NOMO-1 treated with dmso at 0.1 percent for 144 hours (cell line): ENCODE measurements at regions not wholly inside any gene's neighbourhood (a gene's known extent, or its start where the extent isn't known, plus 50 kb on each side); places are given as distances from the start of the nearest gene placed in this dataset.

ENCODE experiments used
- DNase-seq: peaks from one replicate; lab custom pipeline; 2025; ENCODE audit not compliant: unreplicated experiment; lab: John Stamatoyannopoulos, UW

GRCh38 chr16:55041540-55042234 is 111.0 kb downstream of the IRX5 start:
- no peak for DNase-seq

DNA sequence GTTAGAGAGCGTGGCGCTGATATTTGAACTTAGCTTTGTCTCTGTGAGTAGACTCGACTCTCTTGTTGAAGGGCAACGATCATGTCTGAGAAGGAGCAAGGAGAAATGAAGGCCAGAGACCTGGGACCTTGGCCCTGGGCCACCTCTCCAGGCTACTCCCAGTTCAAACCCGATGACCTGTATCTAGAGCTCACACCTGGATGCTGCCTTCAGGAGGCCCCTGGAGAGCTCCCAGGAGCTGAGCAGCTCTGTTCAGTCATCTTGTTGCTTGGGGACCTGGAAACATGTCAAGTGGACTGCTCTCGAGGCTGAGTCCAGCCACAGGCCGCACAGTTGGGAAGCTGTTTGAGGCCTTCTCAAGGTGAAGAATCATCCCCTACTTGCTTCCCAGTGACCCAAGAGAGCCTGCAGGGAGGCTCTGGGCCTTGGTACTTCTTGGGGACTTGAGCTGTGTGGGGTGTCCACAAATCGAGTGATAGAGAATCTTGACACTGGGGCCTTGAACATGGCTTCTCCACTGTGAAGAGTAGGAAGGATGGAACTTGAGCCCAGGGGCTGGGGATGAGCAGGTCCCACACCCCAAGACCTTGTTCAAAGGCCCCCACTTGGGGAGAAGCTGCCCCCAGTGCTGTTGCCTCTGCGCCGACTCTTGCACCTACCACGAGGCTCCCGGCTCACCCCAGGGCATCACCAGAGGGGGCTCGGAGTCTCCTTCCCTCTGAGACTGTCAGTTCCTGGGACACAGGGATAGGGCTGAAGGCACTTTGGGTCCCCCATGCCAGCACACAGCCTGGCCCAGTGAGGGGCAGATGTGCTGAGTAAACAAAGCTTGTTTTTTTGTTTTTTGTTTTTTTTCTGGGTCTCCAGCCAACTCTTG is 112.1 kb downstream of the IRX5 start:
- no peak for DNase-seq

GRCh38 chr16:55043499-55043898 is 112.8 kb downstream of the IRX5 start:
- DNase-seq, result no peak

- no peak for DNase-seq
Measured at GRCh38 chr16:55044201-55044975, 113.7 kb downstream of the IRX5 start.

DNA sequence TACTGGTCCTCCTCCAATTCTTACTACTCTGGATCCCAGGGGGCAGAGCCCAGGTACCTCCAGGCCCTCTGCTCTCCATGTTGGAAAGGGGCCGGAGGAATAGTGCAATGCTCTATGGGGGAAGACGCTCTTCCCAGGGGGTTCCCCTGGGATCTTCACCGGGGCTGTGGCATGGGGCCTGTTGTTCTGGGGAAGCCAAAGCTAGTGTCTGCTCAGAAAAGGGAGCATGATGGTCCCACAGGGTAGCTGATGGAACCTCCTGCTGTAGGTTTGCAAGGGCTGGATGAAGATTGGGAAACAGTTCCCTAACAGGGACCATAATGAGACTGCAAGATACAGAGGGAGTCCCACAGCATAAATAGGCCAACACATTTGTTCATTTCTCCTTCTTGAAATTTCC is 114.7 kb downstream of the IRX5 start:
- DNase-seq, result no peak

- DNase-seq, result no peak
Measured at GRCh38 chr16:55045756-55046460, 115.2 kb downstream of the IRX5 start.

DNA sequence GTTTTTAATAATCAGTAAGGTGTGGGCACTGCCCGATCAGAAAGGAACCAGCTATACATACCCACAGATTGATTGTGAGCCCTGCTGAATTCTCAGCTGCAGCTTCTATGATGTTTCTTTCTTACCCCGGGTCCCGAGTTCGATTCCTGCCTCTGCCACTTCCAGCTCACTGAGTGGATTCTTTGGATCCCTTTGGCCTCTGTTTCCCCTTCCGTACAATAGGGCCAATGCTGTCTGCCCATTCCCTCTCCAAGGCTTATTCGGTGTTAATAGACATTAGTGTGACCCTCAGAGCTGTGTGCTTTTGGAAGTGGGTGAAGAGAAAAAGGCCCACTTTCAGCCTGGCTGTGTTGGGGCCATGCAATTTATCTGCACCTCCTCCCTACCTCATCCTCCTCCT is 115.8 kb downstream of the IRX5 start:
- no peak for DNase-seq

- DNase-seq, result no peak
Measured at GRCh38 chr16:55046916-55047315, 116.3 kb downstream of the IRX5 start.

- DNase-seq, result no peak
Measured at GRCh38 chr16:55047331-55047730, 116.7 kb downstream of the IRX5 start.

DNA sequence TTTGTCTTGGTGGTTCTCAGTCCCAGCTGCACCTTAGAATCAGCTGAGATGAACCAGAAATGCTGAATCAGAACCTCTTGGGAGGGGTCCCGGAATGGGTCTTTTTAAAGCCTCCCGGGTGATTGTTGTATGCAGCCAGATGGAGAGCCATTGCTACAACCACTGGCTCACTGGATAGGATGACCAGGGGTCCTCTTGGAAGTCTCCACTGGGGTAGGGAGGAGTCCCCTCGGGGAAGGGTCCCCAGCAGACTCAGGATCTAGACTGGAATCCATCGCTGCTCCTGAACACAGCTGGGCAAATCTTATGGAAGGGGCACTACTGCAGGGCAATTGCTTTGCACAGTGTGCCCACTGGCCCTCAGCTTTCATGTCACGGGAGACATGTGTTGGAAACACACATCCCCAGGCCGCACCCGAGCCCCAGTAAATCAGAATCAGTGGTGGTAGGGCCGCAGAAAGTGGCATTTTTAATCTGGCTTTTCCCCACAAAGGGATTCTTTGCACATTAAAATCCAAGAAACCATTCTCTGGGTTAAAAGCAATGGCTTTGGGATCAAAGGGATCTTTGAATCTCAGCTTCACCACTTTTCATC is 117.3 kb downstream of the IRX5 start:
- DNase-seq, result no peak

DNA sequence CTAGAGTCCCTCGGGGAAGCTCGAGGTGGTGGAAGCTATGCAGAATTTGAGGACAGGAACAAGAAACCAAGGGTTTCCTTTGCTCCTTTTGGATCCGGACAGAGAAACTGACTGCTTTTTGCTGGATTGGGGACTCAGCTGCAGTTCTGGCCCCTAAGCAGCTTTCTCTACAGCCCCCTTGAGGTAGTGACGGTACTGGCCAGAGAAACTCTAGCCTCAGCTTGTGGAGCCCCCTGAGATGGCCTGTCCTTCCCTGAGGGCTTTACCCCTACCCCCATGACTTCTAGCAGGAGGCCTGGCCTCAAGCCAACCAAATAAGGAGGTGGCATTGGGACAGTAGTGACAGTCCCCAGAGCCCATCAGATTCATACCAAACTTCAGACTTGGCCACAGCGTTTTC is 118.1 kb downstream of the IRX5 start:
- no peak for DNase-seq

DNA sequence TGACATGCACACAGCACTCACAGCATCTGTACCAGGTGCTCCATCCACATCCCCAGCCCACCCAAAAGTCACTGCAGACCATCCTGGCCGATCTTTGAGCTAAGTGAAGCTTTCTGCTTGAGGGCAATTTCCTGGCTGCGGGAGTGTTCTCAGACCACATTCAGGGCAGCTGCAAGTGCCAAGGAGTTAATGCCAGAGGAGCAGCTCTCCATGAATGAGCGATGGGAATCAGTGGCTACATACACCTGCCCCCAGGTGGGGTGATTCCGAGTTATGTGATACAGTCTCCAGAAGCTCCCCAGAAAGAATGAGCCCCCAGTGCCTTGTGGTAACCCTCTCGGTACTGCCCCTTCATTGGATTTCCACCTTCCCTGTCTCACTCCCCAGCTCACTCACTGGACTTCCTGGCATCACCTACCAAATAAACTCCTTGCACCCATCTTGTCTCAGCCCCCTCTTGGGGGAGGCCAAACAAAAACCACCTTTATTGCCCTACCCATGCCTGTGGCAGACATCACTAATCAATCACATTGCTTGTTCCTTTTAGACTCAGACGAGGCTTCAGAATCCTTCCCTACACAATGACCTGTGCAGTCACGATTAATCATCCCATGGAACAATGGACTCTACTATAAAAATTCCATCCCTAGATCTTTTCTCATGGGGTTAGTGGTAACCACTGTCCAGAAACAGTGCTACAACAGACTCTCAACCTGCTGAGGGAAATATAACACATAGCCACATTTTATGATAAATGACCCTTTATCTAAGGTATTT is 121.1 kb downstream of the IRX5 start:
- no peak for DNase-seq

- no peak for DNase-seq
Measured at GRCh38 chr16:55052348-55052734, 121.7 kb downstream of the IRX5 start.

DNA sequence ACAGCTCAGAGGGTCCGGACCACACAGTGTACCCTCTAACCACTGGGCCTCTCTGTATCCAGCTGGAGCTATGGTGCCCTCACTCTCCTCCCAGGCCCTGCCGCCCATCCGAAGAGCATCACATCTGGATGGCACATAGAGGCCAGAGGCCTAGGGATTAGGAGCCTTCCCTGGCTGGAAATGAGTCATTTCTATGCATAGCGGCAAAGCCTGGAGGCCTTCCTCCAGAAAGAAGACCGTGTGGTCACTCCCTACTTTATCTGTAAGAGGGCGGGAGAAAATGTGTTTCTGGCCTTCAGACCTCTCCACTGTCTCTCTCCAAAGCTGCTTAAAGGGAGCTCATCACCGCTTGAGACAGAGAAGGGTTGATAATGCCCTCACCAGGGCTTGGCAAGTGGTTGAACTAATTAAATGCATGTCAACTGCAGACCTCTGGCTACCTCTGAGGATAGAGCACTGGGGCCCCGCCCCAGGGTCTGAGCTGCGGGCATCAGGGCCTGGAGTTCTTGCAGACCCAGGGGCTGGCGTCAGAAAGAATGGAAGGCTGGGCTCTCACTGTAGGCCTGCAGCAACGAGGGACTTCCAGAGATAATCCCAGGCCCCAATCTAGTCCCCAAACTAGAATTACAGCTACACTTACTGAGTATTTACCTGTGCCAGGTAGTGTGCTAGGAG is 122.2 kb downstream of the IRX5 start:
- no peak for DNase-seq

GRCh38 chr16:55055262-55055661 is 124.6 kb downstream of the IRX5 start:
- DNase-seq, result no peak

DNA sequence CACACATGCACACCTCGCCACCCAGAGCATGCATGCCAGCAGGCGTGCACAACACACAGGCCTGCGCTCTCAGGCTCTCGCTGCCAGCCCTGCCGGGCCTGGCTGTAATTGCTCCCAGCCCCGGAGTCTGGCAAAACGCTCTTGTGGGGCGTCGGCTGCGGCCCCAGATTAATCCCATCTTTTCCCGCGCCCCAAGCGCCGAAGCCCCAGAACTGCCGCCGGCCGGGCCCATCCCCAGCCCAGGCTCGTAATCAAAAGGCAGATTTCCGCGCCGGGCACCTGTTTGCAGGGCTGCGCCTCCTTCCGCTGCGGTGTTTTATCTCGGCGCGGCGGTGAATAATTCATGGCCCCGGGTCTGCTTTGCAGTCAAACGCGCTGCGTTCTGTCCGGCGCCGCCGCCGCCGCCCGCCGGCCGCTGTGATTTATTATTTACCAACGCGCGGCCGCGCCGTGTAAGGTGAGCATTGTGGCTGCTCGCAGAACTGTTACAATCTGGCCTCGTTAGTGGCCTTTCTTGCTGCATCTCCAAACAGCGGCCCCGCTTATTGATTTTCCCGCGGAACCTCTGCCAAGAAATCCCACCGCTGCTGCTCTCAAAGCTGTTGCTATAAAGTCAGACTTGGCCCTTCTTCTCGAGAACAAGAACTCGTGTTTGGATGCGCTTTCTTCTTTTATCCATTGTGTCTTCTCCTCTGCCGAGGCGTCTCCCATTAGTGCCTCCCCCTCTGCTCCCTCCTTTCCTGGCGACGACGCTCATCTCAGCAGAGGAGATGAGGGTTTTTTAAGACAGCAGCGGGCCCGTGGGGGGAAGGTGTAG is 126.1 kb downstream of the IRX5 start:
- no peak for DNase-seq

DNA sequence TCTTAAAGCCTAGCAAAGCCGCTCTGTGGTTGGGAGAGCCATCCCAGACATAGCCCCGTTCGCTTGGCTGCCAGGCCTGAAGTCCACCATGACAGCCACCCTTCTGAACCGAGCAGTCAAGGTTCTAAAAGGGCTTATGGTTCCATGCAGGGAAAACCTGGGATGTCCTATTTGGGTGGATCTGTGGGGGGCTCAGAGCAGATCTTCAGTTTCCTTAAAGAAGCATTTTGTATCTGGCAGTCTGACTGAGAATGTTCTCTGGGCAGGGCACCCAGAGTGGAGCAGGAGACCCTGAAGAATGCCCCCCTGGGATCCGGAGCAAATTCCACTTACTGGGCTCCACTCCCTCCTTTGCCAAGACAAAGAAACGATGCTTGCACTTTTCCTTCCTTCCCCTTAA is 127.2 kb downstream of the IRX5 start:
- DNase-seq, result no peak

GRCh38 chr16:55058576-55058975 is 127.9 kb downstream of the IRX5 start:
- DNase-seq, result no peak

DNA sequence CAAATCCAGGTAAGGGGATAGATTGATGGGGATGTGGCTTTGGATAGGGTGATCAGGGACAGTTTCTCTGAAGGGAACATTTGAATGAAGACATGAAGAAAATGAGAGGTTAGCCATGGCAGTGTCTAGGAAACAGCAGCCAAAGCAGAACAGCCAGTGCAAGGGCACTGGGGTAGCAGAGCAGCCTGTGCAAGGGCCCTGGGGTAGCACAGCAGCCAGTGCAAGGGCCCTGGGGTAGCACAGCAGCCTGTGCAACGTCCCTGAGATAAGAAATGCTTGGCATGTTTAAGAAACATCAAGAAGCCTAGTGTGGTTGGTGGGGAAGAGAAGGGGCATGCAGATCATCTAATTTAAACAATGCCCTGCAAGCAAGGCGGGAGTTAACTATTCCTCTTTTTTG is 128.5 kb downstream of the IRX5 start:
- DNase-seq, result no peak
